GM18907 (cell line): ENCODE measurements at regions not wholly inside any gene's neighbourhood (a gene's known extent, or its start where the extent isn't known, plus 50 kb on each side); places are given as distances from the start of the nearest gene placed in this dataset.

Source experiments
- ATAC-seq: cut with Tn5 transposase; IDR thresholded peaks from one replicate; pipeline ENCODE4 v1.9.1; 2021; ENCODE audit warnings: mild to moderate bottlenecking, moderate library complexity; ENCODE audit not compliant: unreplicated experiment

GRCh38 chr14:39851202-39851601 is 419.0 kb upstream of the FBXO33 start:
- ATAC-seq, result no peak

GRCh38 chr14:39847852-39848251 is 415.6 kb upstream of the FBXO33 start:
- no peak for ATAC-seq

- ATAC-seq, result no peak
These were observed 415.0 kb upstream of the FBXO33 start for GRCh38 chr14:39847194-39847593.

GRCh38 chr14:39843881-39844280 is 411.6 kb upstream of the FBXO33 start:
- no peak for ATAC-seq

- no peak for ATAC-seq
These were observed 408.9 kb upstream of the FBXO33 start for GRCh38 chr14:39841088-39841487.

GRCh38 chr14:39827901-39828655 is 395.8 kb upstream of the FBXO33 start:
- peak; percentile 98 for ATAC-seq

- no peak for ATAC-seq
These were observed 380.5 kb upstream of the FBXO33 start for GRCh38 chr14:39812532-39813320.

GRCh38 chr14:39807271-39807670 is 375.0 kb upstream of the FBXO33 start:
- ATAC-seq, result no peak

- no peak for ATAC-seq
These were observed 352.2 kb upstream of the FBXO33 start for GRCh38 chr14:39784461-39784860.

GRCh38 chr14:39781466-39781865 is 349.2 kb upstream of the FBXO33 start:
- no peak for ATAC-seq

- ATAC-seq, result no peak
These were observed 341.3 kb upstream of the FBXO33 start for GRCh38 chr14:39773387-39774126.

- ATAC-seq, result no peak
These were observed 340.4 kb upstream of the FBXO33 start for GRCh38 chr14:39772627-39773026.

GRCh38 chr14:39768589-39768988 is 336.4 kb upstream of the FBXO33 start:
- peak; percentile 91 for ATAC-seq

GRCh38 chr14:39766397-39767000 is 334.3 kb upstream of the FBXO33 start:
- ATAC-seq, result no peak

GRCh38 chr14:39765676-39766075 is 333.4 kb upstream of the FBXO33 start:
- no peak for ATAC-seq

- ATAC-seq, result peak; percentile 39
These were observed 331.2 kb upstream of the FBXO33 start for GRCh38 chr14:39763402-39763890.

- peak; percentile 85 for ATAC-seq
These were observed 330.6 kb upstream of the FBXO33 start for GRCh38 chr14:39762576-39763401.

GRCh38 chr14:39755269-39755878 is 323.1 kb upstream of the FBXO33 start:
- ATAC-seq, result peak; percentile 95

GRCh38 chr14:39740454-39740853 is 308.2 kb upstream of the FBXO33 start:
- ATAC-seq, result no peak

GRCh38 chr14:39739796-39740195 is 307.6 kb upstream of the FBXO33 start:
- ATAC-seq, result no peak
